NK-92 treated with Interleukin-12 subunit alpha and Interleukin-12 subunit beta, amount 100 ng/mL, for 24 hours (cell line): ENCODE measurements at regions not wholly inside any gene's neighbourhood (a gene's known extent, or its start where the extent isn't known, plus 50 kb on each side); places are given as distances from the start of the nearest gene placed in this dataset.

ENCODE experiments used
- DNase-seq: peaks from one replicate; lab custom pipeline; 2025; lab: John Stamatoyannopoulos, UW

- no peak for DNase-seq
These were observed 782.6 kb downstream of the TLE1 start for GRCh38 chr9:80906728-80907127.

GRCh38 chr9:80899208-80899607 is 790.1 kb downstream of the TLE1 start:
- no peak for DNase-seq

- no peak for DNase-seq
These were observed 796.2 kb downstream of the TLE1 start for GRCh38 chr9:80893190-80893589.

- no peak for DNase-seq
These were observed 796.6 kb downstream of the TLE1 start for GRCh38 chr9:80892703-80893102.

- DNase-seq: no peak
These were observed 799.2 kb downstream of the TLE1 start for GRCh38 chr9:80890124-80890523.

- no peak for DNase-seq
These were observed 803.5 kb downstream of the TLE1 start for GRCh38 chr9:80885894-80886293.

GRCh38 chr9:80883826-80884579 is 805.3 kb downstream of the TLE1 start:
- DNase-seq: no peak

GRCh38 chr9:80883426-80883825 is 805.9 kb downstream of the TLE1 start:
- DNase-seq: no peak

GRCh38 chr9:80881940-80882339 is 807.4 kb downstream of the TLE1 start:
- DNase-seq: no peak

- no peak for DNase-seq
These were observed 808.0 kb downstream of the TLE1 start for GRCh38 chr9:80881320-80881719.

GRCh38 chr9:80878556-80878955 is 810.8 kb downstream of the TLE1 start:
- no peak for DNase-seq

- no peak for DNase-seq
These were observed 813.4 kb downstream of the TLE1 start for GRCh38 chr9:80875947-80876346.

GRCh38 chr9:80874276-80874675 is 815.1 kb downstream of the TLE1 start:
- DNase-seq: no peak

GRCh38 chr9:80873861-80874260 is 815.5 kb downstream of the TLE1 start:
- DNase-seq: no peak

GRCh38 chr9:80871596-80871995 is 817.8 kb downstream of the TLE1 start:
- no peak for DNase-seq

- DNase-seq: no peak
These were observed 821.6 kb downstream of the TLE1 start for GRCh38 chr9:80867731-80868130.

GRCh38 chr9:80866576-80867227 is 822.6 kb downstream of the TLE1 start:
- no peak for DNase-seq

- no peak for DNase-seq
These were observed 823.2 kb downstream of the TLE1 start for GRCh38 chr9:80866121-80866520.

- DNase-seq: no peak
These were observed 846.3 kb downstream of the TLE1 start for GRCh38 chr9:80843028-80843427.

- no peak for DNase-seq
These were observed 847.0 kb downstream of the TLE1 start for GRCh38 chr9:80842389-80842788.

GRCh38 chr9:80841888-80842287 is 847.5 kb downstream of the TLE1 start:
- DNase-seq: no peak

- DNase-seq: no peak
These were observed 849.3 kb downstream of the TLE1 start for GRCh38 chr9:80839821-80840675.

- DNase-seq: no peak
These were observed 853.3 kb downstream of the TLE1 start for GRCh38 chr9:80836013-80836412.
